MCF 10A (cell line): ENCODE measurements at regions not wholly inside any gene's neighbourhood (a gene's known extent, or its start where the extent isn't known, plus 50 kb on each side); places are given as distances from the start of the nearest gene placed in this dataset.
A peak's percentile ranks its signal among the peaks of the same experiment; 100 is the strongest.

Experiments
- BruUV-seq: library from RNA; stranded (reverse); fragments of 400-500 nt; replicated peaks from 2 replicates; lab custom pipeline; 2021; lab: Mats Ljungman, UMichigan
- CTCF ChIA-PET: fragments of 300-600 bp; sonication (Branson Sonifier 250); formaldehyde crosslinking; extraction: SDS; loops from one replicate; lab custom pipeline; 2021; ENCODE audit warnings: antibody characterized with exemption, inconsistent platforms; lab: Yijun Ruan, JAX
- POLR2A ChIA-PET: fragments of 300-600, 350-650 bp; sonication (Branson Sonifier 250); formaldehyde crosslinking; extraction: SDS; loops from one replicate; lab custom pipeline; 2020; ENCODE audit warnings: antibody characterized with exemption, inconsistent platforms; lab: Yijun Ruan, JAX
- DNase-seq: peaks from one replicate; pipeline ENCODE4 v3.0.0-alpha.2; 2018; ENCODE audit not compliant: unreplicated experiment
- H3K27ac Mint-ChIP-seq: one replicate; pipeline ENCODE4 v1.8.0; 2022; ENCODE audit warnings: mild to moderate bottlenecking, low read depth, mixed read lengths; ENCODE audit not compliant: unreplicated experiment
- H3K27me3 Mint-ChIP-seq: one replicate; pipeline ENCODE4 v1.8.0; 2022; ENCODE audit warnings: mixed read lengths; ENCODE audit not compliant: insufficient read depth, unreplicated experiment
- H3K36me3 Mint-ChIP-seq: one replicate; pipeline ENCODE4 v1.8.0; 2022; ENCODE audit warnings: mild to moderate bottlenecking, moderate library complexity, mixed read lengths; ENCODE audit not compliant: insufficient read depth, unreplicated experiment
- H3K4me1 Mint-ChIP-seq: one replicate; pipeline ENCODE4 v1.8.0; 2022; ENCODE audit warnings: mixed read lengths; ENCODE audit not compliant: insufficient read depth, unreplicated experiment
- H3K4me3 Mint-ChIP-seq: one replicate; pipeline ENCODE4 v1.8.0; 2022; ENCODE audit warnings: mild to moderate bottlenecking, moderate library complexity, mixed read lengths; ENCODE audit not compliant: unreplicated experiment
- H3K9me3 Mint-ChIP-seq: one replicate; pipeline ENCODE4 v1.8.0; 2022; ENCODE audit warnings: mixed read lengths; ENCODE audit not compliant: unreplicated experiment
- intact Hi-C: fragments of 100-400 bp; cut with micrococcal nuclease; formaldehyde crosslinking; loops from 2 replicates; pipeline ENCODE4 v1.14.1; 2022
- TF ChIP-seq, protein P1 (sequence below): fragments of 200-600 bp; IDR thresholded peaks from one replicate; pipeline ENCODE4 v1.8.0; 2022; ENCODE audit warnings: antibody characterized with exemption, mild to moderate bottlenecking; ENCODE audit not compliant: unreplicated experiment

DNA sequence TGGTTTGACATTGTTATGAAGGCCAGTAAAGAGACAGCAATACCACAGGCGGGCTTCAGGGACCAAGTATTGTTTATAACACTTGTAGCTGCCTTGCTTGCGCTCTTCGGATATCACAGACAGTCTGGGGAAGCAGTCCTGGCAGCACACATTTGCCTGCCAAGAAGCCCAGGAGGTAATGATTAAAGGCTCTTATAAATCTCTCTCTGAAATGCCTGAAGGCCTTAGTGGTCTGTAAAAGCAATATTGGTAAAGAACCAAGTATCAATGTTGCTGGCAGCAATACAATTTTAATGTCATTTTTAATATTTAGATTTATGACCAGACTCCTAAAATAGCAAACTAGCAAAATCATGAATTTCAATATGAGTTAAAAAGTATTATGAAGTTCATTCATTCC lies 1312.4 kb downstream of the PCDH9 start:
- no peaks in the 10 kb centered on the region for H3K9me3 Mint-ChIP-seq
- peaks cover 20% of the 10 kb centered on the region for H3K4me1 Mint-ChIP-seq
- no peak for DNase-seq
- CTCF ChIA-PET: interaction anchor here (1.5 kb wide), 1 partner anchor 262 kb away, joined by 4 read pairs; no protein-coding TSS in a partner anchor
- intact Hi-C loops: no loop called here
- POLR2A ChIA-PET: no interaction called here
- no TSS peak for BruUV-seq
- TF ChIP-seq, protein P1, sequence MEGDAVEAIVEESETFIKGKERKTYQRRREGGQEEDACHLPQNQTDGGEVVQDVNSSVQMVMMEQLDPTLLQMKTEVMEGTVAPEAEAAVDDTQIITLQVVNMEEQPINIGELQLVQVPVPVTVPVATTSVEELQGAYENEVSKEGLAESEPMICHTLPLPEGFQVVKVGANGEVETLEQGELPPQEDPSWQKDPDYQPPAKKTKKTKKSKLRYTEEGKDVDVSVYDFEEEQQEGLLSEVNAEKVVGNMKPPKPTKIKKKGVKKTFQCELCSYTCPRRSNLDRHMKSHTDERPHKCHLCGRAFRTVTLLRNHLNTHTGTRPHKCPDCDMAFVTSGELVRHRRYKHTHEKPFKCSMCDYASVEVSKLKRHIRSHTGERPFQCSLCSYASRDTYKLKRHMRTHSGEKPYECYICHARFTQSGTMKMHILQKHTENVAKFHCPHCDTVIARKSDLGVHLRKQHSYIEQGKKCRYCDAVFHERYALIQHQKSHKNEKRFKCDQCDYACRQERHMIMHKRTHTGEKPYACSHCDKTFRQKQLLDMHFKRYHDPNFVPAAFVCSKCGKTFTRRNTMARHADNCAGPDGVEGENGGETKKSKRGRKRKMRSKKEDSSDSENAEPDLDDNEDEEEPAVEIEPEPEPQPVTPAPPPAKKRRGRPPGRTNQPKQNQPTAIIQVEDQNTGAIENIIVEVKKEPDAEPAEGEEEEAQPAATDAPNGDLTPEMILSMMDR: no peak
- no peaks in the 10 kb centered on the region for H3K27me3 Mint-ChIP-seq
- no peak overlapping the region for H3K4me3 Mint-ChIP-seq
- peaks cover 6% of the 10 kb centered on the region for H3K36me3 Mint-ChIP-seq
- H3K27ac Mint-ChIP-seq: no peak overlapping the region

DNA sequence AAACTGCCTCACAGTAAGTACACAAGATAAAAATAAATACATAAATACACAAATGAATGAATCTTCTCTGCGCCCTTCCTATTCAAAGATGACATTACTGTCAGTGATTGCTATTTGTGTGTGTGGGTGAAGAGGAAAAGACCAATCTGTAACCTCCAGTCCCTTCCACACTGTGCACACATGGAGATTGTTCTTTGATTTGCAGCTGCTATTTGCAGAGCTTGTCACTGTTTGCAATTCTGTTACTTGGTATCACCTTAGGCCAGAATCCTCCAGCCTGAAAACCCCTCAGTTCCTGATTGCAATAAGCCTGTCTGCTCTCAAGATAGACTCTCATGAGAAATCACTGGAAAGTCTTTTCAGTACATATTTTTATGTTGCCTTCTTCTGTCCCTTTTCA lies 1314.9 kb downstream of the PCDH9 start:
- Mint-ChIP-seq H3K4me3 (no peak overlapping the region), H3K4me1 (peaks cover 28% of the 10 kb centered on the region), H3K36me3 (peaks cover 6% of the 10 kb centered on the region), H3K9me3 (no peaks in the 10 kb centered on the region), H3K27me3 (no peaks in the 10 kb centered on the region), H3K27ac (no peak overlapping the region)
- intact Hi-C loops: no loop called here
- no TSS peak for BruUV-seq
- POLR2A ChIA-PET: no interaction called here
- TF ChIP-seq, protein P1: no peak
- CTCF ChIA-PET: no interaction called here
- DNase-seq: no peak

DNA sequence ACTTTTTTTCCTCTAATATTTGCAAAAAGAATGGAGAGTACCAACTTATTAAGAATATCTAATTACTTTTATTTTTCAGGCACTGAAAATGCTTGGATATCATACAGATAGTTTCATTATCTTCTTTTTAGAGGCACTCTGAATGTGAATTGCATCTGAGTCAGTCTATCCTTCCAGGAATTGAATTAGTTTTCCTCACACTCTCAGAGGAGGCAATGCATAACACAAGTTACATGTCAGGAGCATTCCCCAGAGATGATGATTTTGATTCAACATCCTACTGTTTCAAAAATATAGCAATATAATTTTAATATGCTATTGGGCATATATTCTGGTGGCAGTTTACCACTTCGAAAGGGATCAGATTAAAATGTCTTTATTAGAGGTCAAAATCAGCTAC lies 1315.4 kb downstream of the PCDH9 start:
- TF ChIP-seq, protein P1: no peak
- Mint-ChIP-seq H3K4me1 (peaks cover 28% of the 10 kb centered on the region), H3K27ac (no peak overlapping the region)

DNA sequence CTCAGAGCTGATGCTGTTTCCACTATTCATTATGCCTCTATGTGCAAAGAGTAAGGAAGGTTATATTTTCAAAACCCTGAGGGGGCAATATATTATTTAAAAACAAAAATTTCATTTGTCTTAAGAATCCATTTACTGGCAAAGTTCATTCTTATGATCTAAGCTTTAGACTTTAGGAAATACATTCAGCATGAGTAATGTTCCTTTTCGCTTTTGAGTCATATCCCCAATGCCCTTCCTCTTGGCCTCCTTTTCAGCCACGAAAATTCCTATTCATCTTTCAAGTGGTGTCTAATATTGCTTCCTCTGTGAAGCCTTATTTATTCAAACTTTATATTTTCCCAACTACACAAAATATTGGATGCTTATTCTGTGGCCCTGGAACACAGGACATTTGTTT lies 1317.0 kb downstream of the PCDH9 start:
- ChIA-PET CTCF (no interaction called here), POLR2A (interaction anchor here (0.6 to 1.7 kb wide), 6 partner anchors 9 to 1387 kb away, joined by 3 to 7 read pairs (median 3); no protein-coding TSS in a partner anchor)
- H3K4me3 Mint-ChIP-seq: no peak overlapping the region
- DNase-seq: peak; percentile 75
- no peak overlapping the region for H3K27ac Mint-ChIP-seq
- TF ChIP-seq, protein P1: no peak
- no peaks in the 10 kb centered on the region for H3K36me3 Mint-ChIP-seq
- no peaks in the 10 kb centered on the region for H3K9me3 Mint-ChIP-seq
- peaks cover 28% of the 10 kb centered on the region for H3K4me1 Mint-ChIP-seq
- no TSS peak for BruUV-seq
- intact Hi-C loops: no loop called here
- H3K27me3 Mint-ChIP-seq: no peaks in the 10 kb centered on the region

More for the DNA sequence above, 1315.4 kb downstream of the PCDH9 start:
- H3K4me3 Mint-ChIP-seq: no peak overlapping the region
- H3K9me3 Mint-ChIP-seq: no peaks in the 10 kb centered on the region
- peak; percentile 23 for DNase-seq
- POLR2A ChIA-PET: no interaction called here
- CTCF ChIA-PET: no interaction called here
- H3K36me3 Mint-ChIP-seq: peaks cover 6% of the 10 kb centered on the region
- BruUV-seq: no TSS peak
- intact Hi-C loops: no loop called here
- no peaks in the 10 kb centered on the region for H3K27me3 Mint-ChIP-seq
